NB4 (cell line): ENCODE measurements at regions not wholly inside any gene's neighbourhood (a gene's known extent, or its start where the extent isn't known, plus 50 kb on each side); places are given as distances from the start of the nearest gene placed in this dataset.

Experiments used
- CTCF ChIP-seq: IDR thresholded peaks from one replicate; pipeline ENCODE4 v1.5.1; 2012; ENCODE audit warnings: low read depth, low read length
- MAX ChIP-seq: IDR thresholded peaks from 2 replicates; pipeline ENCODE4 v1.6.1; 2011; ENCODE audit warnings: low read depth, low read length
- MYC ChIP-seq: IDR thresholded peaks from 2 replicates; pipeline ENCODE4 v1.6.1; 2011; ENCODE audit warnings: low read depth, low read length
- POLR2A ChIP-seq: IDR thresholded peaks from 2 replicates; pipeline ENCODE4 v1.6.1; 2011; ENCODE audit warnings: mild to moderate bottlenecking; ENCODE audit not compliant: insufficient read length; ENCODE audit errors: extremely low read depth

- TF ChIP-seq CTCF (no peak), POLR2A (no peak), MYC (no peak), MAX (no peak)
Measured at GRCh38 chr1:209130886-209131285, 452.6 kb upstream of the CAMK1G start.
